ENCODE measurements at regions not wholly inside any gene's neighbourhood (a gene's known extent, or its start where the extent isn't known, plus 50 kb on each side); places are given as distances from the start of the nearest gene placed in this dataset.
A peak's percentile ranks its signal among the peaks of the same experiment; 100 is the strongest.

DNA sequence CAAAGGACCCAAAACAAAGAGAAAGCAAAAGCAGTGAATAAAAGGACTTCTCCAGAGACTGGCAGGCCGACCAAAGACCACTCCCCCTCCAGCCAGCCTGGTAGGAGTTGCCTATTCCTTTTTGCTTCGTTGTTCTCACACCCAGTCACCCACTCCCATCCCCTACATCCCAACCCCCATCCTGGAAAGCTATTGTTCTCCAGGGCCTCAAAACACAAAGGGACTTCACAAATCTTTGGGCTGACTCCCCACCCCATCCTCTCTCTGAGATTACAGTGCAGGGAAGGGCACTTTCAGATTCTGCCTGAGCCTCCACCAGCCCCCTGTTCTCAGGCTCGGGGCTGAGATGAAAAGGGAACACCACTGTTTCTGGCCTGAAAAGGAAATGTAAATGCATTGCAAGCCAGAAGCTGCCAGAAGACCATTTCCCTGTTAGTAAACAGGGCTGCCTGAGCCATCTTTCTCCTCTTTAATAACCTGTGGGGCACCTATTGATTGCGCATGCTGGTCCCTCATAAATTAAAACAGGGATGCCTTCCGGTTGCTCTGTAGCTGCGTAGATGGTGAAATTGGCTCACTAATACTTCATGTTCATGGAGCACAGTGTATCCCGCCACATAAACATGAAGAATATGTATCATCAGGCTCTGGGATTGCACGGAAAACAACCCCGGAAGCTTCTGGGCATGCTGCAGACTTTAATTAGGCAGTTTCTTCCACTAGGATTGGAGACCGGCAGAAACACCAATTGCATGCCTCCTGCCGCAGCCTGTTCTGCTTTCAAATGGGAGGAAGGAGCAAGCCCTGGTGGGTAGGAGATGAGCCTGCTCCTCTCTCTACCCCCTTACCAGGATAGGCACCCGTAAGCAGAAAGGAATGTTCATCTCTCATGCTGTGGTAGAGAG lies 130.3 kb upstream of the FUT8 start:
- peak; percentile 89 for DNase-seq (ENCODE audit: low spot score)

DNA sequence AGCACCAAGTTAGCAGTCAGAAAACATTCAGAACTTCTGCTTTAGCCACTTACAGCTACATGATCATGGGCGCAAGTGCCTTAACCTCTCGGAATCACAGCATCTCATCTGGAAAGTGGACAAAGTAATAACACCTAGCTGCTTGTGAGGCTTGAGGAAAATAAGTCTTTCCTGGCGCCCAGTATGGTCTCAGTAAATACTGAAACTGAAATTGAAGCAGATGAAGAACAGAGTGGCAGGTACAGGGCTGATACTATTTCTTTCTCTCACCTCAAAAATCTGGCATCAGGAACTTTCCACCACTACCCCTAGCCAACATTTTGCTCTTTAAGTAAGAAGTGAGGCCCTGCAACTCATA lies 129.7 kb upstream of the FUT8 start:
- no peak for DNase-seq (ENCODE audit: low spot score)

DNA sequence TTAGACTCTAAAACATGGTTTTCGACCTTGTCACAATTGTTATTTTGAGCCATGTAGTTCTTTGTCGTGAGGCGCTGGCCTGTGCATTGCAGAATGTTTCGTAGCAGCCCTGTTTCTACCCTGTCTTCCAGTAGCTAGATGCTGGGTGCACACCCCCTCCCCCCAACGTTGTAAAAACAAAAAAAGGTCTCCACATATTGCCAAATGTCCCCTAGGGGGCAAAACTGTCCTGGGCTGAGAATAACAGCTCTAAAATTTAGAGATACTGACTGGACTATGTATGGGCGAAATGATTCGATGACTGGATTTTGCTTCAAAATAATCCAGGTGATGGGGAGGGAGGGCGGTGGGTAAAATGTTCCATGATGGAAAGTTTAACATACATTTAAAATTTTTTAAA lies 126.1 kb upstream of the FUT8 start:
- DNase-seq (ENCODE audit: low spot score), result no peak

DNA sequence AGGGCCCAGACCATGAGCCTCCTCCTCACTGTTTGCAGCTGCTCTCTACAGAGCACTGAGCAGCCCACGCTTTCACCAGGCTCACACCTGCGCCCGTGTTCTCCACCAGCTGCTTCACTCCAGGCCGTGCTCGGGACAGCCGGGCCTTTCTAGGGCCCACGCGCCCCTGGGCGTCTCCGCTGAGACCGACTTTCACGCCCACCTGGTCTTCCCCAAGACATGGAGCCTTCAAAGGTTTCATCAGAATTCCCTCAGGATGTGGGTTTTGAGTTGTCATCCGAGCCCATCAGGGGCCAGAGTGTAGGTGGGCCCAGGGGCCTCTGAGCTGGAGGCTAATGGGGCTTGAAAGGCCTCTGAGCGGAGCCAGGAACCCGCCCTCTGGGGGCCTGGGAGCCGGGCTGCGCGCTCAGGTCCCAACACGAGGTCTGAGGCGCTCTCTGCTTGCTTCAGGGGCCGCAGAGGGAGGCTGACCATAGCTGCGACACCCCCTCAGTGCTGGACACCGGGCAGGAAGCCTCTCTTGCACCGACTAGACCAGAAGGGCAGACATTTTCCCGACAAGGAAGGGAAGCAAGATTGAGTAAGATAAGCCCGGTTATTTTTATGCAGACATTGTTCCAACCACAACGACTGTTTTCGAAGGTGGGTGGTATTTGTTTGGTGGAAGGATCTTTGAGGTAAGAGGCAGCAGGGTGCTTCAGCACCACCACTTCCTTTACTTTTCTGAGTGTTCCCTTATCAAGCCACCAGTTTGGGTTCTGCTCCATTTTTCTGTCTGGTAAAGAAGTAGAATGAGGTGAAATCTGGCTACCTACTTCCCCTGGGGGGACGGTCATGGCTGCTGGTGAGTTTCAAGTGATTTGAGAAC lies 125.0 kb upstream of the FUT8 start:
- DNase-seq (ENCODE audit: low spot score), result no peak

DNA sequence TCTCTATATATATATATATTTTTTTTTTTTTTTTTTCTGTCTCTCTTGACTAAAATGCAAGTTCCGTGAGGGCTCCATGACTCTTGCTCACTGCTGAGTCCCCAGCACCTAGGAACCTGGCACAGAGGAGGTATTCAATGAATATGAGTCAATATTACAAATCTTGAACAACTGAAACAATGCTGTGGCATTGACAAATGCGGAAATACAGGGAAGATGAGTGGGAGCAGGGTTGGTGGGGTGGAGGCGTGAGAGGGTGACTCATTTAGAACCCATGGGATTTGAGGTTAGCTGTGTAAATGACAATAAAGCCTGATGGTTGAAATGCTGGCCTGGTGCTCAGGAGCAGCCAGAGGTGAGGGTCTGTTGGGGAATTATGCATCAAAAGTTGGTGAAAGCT lies 121.7 kb upstream of the FUT8 start:
- DNase-seq (ENCODE audit: low spot score), result peak; percentile 86

DNA sequence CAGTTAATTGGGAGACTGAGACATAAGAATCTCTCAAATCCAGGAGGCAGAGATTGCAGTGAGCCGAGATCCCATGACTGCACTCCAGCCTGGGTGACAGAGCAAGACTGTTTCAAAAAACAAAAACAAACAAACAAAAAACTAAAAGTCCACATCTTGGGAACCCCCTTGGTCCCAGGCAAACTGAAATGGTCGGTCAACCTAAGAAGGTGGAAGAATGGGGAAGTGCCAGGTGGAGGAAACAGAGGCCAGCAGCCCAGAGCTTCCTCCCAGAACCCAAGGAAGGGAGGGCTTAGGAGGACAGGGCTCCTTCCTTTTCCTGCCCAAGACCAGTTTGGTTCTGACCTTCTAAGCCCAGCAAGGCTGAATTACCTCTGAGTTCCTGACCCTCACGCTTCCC lies 121.0 kb upstream of the FUT8 start:
- no peak for DNase-seq (ENCODE audit: low spot score)

DNA sequence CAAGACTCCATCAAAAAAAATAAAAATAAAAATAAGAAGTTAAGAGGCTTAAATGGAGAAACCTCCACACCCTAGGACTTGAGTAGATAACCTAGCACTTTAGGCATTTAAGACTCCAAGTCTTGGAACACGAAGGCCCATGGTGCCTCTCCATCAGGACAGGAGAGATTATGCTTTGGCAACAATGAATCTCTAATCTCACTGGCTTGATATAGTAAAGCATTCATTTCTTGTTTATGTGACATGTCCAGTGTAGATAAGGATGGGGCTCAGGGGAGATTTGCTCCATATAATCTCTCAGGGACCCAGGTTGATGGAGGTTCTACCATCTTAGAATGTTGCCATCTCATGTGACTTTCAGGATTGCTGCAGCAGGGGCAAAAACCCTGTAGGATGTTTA lies 117.7 kb upstream of the FUT8 start:
- no peak for DNase-seq (ENCODE audit: low spot score)

DNA sequence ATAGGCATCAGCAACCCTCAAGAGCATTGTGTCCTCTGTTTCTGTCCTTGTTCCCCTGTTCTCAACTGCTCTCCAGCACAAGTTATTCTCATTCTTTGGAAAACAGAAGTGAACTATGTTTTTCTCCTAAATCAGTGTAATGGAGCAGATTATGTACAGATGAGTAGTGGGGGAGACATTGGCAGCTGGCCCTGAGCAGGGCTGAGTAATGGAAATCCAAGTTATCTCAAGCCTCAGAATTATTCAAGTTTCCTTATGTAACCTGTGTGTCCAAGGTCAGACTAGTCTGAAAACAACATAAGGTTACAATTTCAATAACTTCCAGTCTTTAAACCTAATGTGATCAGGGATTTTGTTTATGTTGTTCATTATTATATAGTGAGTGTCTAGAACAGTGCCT lies 116.1 kb upstream of the FUT8 start:
- DNase-seq (ENCODE audit: low spot score), result no peak

DNA sequence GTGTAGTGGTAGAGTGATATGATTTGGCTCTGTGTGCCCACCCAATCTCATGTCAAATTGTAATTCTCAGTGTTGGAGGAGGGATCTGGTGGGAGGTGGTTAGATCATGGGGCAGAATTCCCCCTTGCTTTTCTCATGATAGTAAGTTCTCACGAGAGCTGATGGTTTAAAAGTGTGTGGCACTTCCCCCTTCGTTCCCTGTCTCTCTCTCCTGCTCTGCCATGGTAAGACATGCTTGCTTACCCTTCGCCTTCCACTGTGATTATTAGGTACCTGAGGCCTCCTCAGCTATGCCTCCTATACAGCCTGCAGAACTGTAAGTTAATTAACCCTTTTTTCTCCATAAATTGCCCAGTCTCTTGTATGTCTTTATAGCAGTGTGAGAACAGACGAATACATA lies 115.7 kb upstream of the FUT8 start:
- no peak for DNase-seq (ENCODE audit: low spot score)

DNA sequence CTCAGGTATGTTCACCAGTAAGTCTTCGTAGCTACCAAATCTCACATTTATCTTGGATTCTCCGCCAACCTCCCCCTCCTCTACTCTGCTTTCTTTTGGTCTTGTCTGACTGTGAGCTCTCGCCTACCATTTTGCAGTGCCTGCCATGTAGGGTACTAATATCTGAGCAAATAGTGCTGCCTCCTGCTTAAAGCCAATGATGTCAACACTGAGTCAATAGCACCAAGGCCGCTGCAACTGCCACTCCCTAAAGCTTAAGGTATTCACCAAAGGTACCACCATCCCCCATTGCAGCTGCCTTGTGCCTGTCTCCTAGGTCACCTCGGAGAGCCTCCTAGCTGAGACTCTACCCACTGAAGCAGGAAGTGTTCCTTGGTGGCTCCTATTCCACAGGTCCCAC lies 114.8 kb upstream of the FUT8 start:
- no peak for DNase-seq (ENCODE audit: low spot score)

DNA sequence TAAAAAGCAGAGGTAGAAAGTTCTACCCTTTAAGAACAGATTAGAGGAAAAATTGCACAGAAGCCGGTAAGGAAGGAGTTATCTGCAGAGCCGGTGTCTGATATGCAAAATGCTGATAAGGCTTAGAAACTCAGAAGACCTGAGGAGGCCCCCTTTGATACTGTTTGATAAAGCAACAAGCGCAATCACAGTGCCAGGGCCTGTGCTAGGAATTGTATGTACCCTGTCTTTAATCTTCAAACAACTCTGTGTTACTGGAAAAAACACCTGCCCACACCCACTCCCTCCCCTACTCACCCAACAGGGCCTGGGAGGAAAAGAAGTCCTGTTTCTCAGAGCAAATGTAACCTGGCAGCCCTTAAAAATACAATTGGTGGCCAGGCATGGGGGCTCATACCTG lies 112.7 kb upstream of the FUT8 start:
- no peak for DNase-seq (ENCODE audit: low spot score)

DNA sequence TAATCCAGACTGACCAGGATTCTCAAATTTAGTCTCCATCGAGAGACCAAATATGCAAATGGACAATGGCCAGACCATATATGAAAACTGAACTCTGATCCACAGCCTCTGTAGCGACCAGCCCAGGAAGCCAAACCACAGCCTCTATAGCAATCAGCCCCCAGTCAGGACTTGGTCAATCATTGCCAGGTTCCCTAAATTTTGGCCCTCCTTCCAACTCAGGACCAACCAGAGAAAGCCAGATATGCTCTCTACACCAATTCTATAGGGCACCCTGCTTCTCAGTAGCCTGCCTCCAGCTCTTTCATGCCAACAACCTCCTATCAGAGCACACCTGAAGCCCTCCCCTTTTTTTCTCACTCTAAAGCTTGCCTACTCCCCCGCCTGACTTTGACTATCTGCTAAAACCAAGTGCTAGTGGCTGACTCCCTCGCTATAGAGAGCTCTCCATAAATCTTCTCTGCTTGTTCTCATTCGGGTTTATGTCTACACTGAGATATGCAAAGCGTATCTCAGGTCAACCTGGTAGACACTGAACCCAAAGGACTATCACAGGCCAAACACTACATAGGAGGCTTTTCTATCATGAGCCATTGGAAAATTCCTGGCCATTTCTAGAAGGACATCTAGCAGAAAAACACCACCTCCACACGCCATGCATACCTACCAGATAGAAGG lies 110.5 kb upstream of the FUT8 start:
- DNase-seq (ENCODE audit: low spot score), result no peak

DNA sequence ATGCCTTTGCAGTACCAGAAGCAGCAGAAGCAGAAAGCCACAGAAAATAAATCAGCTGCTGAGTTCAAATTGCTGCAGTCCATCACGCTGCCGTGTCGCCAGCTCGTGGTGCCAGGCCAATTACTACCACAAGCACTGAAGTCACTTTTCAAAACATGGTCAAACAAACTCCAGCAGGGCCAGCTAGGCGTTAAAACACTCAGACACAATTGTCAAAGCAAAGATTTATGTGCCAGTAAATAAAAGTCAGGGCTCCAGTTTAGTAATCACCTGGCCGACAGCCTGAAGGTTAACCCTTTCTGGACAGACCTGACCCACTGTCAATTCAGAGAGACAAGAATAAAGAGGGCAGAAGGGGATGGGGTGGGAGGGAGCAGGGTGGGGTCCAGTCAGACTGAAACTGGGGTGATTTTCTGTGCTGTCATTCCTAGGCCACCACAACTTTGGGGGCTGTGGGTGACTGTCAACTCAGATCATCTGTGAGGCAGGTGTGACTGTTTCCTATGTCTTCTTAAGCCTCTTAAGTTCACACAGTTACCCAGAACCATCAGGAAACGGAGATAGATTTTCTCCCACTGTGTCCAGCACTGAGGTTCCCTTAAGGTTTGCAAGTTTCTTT lies 109.8 kb upstream of the FUT8 start:
- no peak for DNase-seq (ENCODE audit: low spot score)

DNA sequence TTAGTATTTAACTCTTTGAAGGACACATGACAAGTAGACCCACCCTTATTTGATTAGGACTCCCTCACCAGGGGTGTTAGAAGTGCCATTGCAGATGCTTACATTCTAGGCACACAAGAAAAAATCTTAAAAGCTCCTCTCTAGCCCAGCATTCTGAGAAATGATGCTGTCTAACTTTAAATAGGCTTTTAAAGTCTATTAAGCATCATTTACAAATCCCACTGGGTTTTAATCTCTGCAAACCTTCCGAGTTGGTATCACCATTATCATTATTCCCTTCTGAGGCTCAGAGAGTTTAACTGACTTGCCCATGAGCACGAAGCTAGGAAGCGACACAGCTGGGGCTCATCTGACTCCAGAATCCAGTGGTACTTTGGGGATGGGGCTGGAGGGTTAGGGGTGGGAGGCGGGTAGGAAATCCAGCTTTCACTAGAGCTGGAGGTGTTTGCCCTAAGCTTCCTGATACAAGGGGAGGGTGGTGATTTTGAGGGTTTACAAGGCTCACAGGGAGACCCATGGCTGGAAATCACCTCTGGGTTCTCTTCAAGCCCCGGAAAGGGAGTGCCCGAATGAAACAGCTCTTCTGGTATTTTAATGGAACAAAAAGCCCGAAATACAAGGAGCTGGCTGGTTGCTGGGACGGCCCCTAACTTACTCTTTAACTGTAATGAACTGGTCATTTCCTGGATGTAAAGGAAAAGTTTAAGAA lies 109.2 kb upstream of the FUT8 start:
- peak; percentile 44 for DNase-seq (ENCODE audit: low spot score)

DNA sequence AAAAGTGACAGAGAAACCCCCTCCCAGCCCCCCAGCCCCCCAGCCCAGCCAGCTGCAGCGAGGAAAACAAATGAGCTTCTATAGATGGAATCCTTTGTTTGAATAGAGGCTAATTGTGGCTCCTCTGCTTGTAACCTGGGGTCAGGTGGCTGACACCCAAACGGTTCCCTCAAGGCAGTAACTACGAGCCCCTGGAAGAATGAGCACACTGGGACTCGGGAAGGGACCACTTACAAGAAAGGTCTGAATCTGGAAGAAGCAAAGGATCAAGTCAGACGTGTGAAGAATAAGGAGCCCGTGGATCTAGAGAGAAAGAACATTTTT lies 108.7 kb upstream of the FUT8 start:
- no peak for DNase-seq (ENCODE audit: low spot score)

DNA sequence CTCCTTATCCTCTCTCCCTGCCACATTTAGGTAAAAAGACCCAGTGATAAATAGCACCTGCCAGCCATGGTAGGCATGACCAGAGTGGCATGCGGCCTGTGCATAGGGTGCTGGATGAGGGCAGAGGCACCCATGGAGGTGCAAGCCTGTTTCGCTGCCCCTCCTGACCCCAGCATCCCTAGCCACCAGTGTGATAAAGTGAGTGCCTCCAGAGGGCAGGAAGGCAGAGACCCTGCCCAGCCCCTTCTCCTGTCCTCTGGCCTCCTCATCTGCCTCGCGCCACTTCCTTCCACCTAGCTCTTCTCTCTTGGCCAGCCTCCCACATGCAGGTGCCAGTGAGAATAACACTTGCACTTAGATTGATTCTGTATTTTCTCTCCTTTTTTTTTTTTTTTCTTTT lies 108.3 kb upstream of the FUT8 start:
- no peak for DNase-seq (ENCODE audit: low spot score)

DNA sequence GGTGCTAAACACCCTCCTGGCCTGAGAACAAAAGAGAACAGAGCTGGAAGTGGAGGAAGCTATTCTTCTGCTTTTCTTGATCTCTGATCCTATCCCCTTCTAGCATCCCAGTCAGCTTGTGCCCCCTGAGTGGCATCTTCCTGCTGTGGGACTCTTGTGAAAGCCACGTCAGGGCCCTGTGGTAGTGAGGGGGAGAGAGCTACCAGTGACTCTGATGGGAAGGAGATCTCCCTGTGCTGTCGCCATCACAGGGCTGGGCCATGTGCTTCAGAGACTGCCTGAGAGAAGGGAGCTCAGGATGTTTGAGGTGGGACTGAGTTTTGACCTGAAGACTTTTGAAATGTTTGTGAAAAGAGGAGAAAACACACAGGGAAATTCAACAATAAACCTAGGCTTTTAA lies 107.6 kb upstream of the FUT8 start:
- no peak for DNase-seq (ENCODE audit: low spot score)

DNA sequence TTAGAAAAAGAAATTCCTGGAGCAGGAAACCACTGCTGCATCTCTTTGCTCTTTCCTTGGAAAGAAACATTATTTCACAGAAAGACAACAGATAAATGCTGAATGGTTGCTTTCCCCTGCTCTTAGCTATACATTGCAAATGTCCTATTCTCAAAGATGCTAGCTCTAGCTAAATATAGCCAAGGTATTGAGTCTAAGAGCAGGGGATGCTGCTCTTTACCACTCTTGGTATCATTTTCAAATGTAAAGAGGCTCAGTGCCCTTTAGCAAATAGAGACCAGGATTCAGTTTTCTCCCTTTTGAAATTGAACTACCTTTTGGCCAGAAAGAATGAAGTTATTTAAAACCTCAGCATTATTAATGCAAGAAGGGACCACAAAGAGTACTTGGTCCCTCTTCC lies 104.0 kb upstream of the FUT8 start:
- no peak for DNase-seq (ENCODE audit: low spot score)

DNA sequence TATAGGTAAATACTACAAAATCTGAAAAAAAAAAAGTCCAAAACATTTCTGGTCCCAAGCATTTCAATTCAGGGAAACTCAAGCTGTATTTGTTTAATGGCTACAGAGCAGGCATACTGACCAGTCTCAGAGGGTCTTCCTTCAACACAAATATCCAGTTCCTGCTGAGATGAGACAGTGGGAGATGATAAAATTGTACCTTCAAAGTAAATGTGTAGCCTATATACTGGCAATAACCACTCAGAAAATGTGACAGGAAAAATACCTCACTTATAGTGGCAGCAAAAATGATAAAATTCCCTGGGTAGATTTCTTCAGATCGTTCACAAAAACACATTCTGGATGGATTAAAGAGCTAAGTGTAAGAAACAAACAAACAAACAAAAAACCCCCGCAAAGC lies 102.0 kb upstream of the FUT8 start:
- no peak for DNase-seq (ENCODE audit: low spot score)

DNA sequence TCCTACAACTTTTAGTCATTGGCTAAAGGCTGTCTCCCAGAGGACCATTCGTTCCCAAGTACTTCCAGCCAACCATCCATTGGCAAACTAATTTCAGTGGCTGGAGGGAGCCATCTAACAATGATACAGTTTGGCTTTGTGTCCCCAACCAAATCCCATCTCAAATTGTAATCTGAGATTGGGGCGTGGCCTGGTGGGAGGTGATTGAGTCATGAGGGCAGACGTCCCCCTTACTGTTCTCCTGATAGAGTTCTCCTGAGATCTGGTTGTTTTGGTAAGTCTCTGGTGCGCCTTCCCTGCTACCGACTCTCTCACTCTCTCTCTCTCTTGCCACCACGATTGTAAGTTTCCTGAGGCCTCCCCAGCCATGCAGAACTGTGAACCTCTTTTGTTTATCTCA lies 99.7 kb upstream of the FUT8 start:
- no peak for DNase-seq (ENCODE audit: low spot score)

DNA sequence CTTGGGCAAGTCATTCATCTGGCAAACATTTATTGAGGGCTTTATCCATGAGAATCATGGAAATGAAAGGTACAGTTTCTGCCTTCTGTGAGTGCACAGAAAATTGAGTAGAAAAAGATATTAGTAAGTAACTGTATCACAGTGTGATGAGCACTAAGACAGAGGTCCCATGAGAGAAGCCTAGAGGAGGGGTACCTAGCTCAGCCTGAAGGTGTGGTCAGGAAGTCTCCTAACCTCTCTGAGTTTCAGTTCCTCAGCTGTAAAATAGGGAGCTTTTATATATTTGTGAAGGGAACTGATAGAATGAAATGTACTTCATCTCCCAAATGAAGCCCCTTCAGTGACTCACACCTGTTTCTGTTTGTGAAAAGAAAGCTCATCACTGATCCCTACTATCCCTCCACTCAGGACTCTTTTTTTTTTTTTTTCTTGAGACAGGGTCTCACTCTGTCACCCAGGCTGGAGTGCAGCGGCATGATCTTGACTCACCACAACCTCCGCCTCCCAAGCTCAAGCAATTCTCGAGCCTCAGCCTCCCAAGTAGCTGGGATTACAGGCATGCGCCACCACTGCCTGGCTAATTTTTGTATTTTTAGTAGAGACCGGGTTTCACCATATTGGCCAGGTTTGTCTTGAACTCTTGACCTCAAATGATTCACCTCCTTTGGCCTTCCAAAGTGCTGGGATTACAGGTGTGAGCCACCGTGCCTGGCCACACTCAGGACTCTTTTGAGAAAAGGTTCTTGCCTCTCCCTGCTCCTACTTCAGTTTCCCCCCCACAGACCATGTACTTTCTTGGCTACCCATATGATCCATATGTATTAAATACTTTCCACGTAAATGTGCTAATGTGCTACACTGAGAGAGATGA lies 93.7 kb upstream of the FUT8 start:
- no peak for DNase-seq (ENCODE audit: low spot score)
